ENCODE measurements at regions not wholly inside any gene's neighbourhood (a gene's known extent, or its start where the extent isn't known, plus 50 kb on each side); places are given as distances from the start of the nearest gene placed in this dataset.

GRCh38 chr20:6848992-6849391 lies 81.5 kb downstream of the BMP2 start:
- TF ChIP-seq POLR2AphosphoS5 (IDR thresholded peaks at IDR 0.05; ENCODE audit: low read depth, low read length) = no peak
- TF ChIP-seq CTCF (IDR thresholded peaks at IDR 0.05) = no peak
- TF ChIP-seq SIN3A (IDR thresholded peaks at IDR 0.05; ENCODE audit: borderline replicate concordance, insufficient read depth, low read depth, low read length) = no peak
- TF ChIP-seq REST (IDR thresholded peaks at IDR 0.05; ENCODE audit: insufficient read depth in 1 of 2, low read depth in 2 of 2, low read length in 1 of 2) = no peak
- no peak for TF ChIP-seq TCF7L2 (IDR thresholded peaks at IDR 0.05; ENCODE audit: low read depth, low read length)

Data from Panc1 (cell line).